HG02973 (cell line): ENCODE measurements at regions not wholly inside any gene's neighbourhood (a gene's known extent, or its start where the extent isn't known, plus 50 kb on each side); places are given as distances from the start of the nearest gene placed in this dataset.
"Not testable (repeated sequence)": the region's sequence is repeated elsewhere in the genome, so short reads cannot be mapped to it uniquely, and the experiment has no call there.

Experiments used
- ATAC-seq: cut with Tn5 transposase; IDR thresholded peaks from one replicate; pipeline ENCODE4 v1.9.1; 2021; ENCODE audit warnings: moderate library complexity; ENCODE audit not compliant: unreplicated experiment

- no peak for ATAC-seq
Observed at GRCh38 chr5:108602830-108603229, 144.9 kb upstream of the FER start.

GRCh38 chr5:108590799-108591198, 156.9 kb upstream of the FER start:
- no peak for ATAC-seq

- no peak for ATAC-seq
Observed at GRCh38 chr5:108588323-108588722, 159.4 kb upstream of the FER start.

- ATAC-seq: no peak
Observed at GRCh38 chr5:108587821-108588220, 159.9 kb upstream of the FER start.

- ATAC-seq: no peak
Observed at GRCh38 chr5:108581026-108581425, 166.7 kb upstream of the FER start.

- ATAC-seq: no peak
Observed at GRCh38 chr5:108579236-108579635, 168.5 kb upstream of the FER start.

GRCh38 chr5:108578791-108579190, 168.9 kb upstream of the FER start:
- ATAC-seq: no peak

GRCh38 chr5:108567429-108567828, 180.3 kb upstream of the FER start:
- no peak for ATAC-seq

- ATAC-seq: no peak
Observed at GRCh38 chr5:108564441-108564840, 182.5 kb upstream of the FBXL17 start.

GRCh38 chr5:108562205-108562454, 180.2 kb upstream of the FBXL17 start:
- no peak for ATAC-seq

GRCh38 chr5:108561416-108562204, 179.7 kb upstream of the FBXL17 start:
- no peak for ATAC-seq

- ATAC-seq: no peak
Observed at GRCh38 chr5:108560581-108560980, 178.7 kb upstream of the FBXL17 start.

GRCh38 chr5:108560166-108560565, 178.3 kb upstream of the FBXL17 start:
- no peak for ATAC-seq

GRCh38 chr5:108558840-108559239, 176.9 kb upstream of the FBXL17 start:
- ATAC-seq: not testable (repeated sequence)

- not testable (repeated sequence) for ATAC-seq
Observed at GRCh38 chr5:108558142-108558541, 176.2 kb upstream of the FBXL17 start.

GRCh38 chr5:108557686-108558085, 175.8 kb upstream of the FBXL17 start:
- no peak for ATAC-seq

- ATAC-seq: no peak
Observed at GRCh38 chr5:108556441-108557145, 174.7 kb upstream of the FBXL17 start.

GRCh38 chr5:108548684-108549596, 167.0 kb upstream of the FBXL17 start:
- ATAC-seq: no peak

GRCh38 chr5:108546939-108547338, 165.0 kb upstream of the FBXL17 start:
- ATAC-seq: no peak

- no peak for ATAC-seq
Observed at GRCh38 chr5:108545301-108545700, 163.4 kb upstream of the FBXL17 start.

- peak; percentile 62 for ATAC-seq
Observed at GRCh38 chr5:108543486-108543885, 161.6 kb upstream of the FBXL17 start.

GRCh38 chr5:108541836-108542235, 159.9 kb upstream of the FBXL17 start:
- peak; percentile 41 for ATAC-seq
